AG04450 (cell line): ENCODE measurements at regions not wholly inside any gene's neighbourhood (a gene's known extent, or its start where the extent isn't known, plus 50 kb on each side); places are given as distances from the start of the nearest gene placed in this dataset.

ENCODE experiments used
- CTCF ChIA-PET: fragments of 300-600, 350-600 bp; formaldehyde crosslinking; extraction: SDS; loops from one replicate; lab custom pipeline; 2022; ENCODE audit warnings: antibody characterized with exemption, inconsistent platforms; lab: Charles Lee
- POLR2A ChIA-PET: fragments of 350-600 bp; formaldehyde crosslinking; extraction: SDS; loops from one replicate; lab custom pipeline; 2021; ENCODE audit warnings: antibody characterized with exemption, inconsistent platforms; lab: Yijun Ruan, JAX
- DNase-seq: peaks from one replicate; pipeline ENCODE4 v3.0.0-alpha.2; 2011; ENCODE audit warnings: low read depth, low spot score
- H3K27ac ChIP-seq: one replicate; pipeline ENCODE4 v1.5.1; 2012; ENCODE audit warnings: low read depth, low read length, control low read depth
- H3K27me3 ChIP-seq: one replicate; pipeline ENCODE4 v1.6.0; 2012; ENCODE audit warnings: low read length; ENCODE audit not compliant: control insufficient read depth, insufficient read depth
- H3K4me3 ChIP-seq: 2 replicates; pipeline ENCODE4 v1.5.1; 2011; ENCODE audit warnings: mild to moderate bottlenecking, low read depth, low read length, control low read depth
- H3K9me3 ChIP-seq: 2 replicates; pipeline ENCODE4 v1.5.1; 2012; ENCODE audit warnings: low read length; ENCODE audit not compliant: control insufficient read depth, insufficient read depth
- TF ChIP-seq, protein P1 (sequence below): IDR thresholded peaks from 2 replicates; pipeline ENCODE4 v1.5.1; 2011; ENCODE audit warnings: low read depth, low read length, control low read depth, inconsistent platforms

DNA sequence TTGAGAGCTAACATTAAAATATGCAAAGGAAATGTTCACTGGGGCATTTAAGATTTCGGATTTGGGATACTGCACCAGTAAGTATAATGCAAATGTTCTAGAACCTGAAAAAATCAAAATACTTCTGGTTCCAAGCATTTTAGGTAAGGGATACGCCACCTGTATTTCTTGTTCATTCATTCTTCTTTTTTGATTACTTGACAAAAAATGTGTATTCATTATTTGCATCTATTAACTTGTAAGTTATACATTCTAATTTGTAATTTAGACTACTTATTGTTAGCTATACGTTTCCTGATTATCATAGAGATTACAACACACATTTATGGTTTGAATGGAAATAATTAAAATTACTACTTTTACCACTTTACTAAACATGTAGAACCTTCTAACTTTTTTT, 486.9 kb downstream of the SOX5 start:
- Histone ChIP-seq H3K9me3 (peaks cover 7% of the 10 kb centered on the region; the same call in 1 of the 2 replicates), H3K27ac (no peak overlapping the region), H3K4me3 (no peak overlapping the region), H3K27me3 (no peaks in the 10 kb centered on the region)
- TF ChIP-seq, protein P1, sequence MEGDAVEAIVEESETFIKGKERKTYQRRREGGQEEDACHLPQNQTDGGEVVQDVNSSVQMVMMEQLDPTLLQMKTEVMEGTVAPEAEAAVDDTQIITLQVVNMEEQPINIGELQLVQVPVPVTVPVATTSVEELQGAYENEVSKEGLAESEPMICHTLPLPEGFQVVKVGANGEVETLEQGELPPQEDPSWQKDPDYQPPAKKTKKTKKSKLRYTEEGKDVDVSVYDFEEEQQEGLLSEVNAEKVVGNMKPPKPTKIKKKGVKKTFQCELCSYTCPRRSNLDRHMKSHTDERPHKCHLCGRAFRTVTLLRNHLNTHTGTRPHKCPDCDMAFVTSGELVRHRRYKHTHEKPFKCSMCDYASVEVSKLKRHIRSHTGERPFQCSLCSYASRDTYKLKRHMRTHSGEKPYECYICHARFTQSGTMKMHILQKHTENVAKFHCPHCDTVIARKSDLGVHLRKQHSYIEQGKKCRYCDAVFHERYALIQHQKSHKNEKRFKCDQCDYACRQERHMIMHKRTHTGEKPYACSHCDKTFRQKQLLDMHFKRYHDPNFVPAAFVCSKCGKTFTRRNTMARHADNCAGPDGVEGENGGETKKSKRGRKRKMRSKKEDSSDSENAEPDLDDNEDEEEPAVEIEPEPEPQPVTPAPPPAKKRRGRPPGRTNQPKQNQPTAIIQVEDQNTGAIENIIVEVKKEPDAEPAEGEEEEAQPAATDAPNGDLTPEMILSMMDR = no peak
- ChIA-PET CTCF (no interaction called here), POLR2A (no interaction called here)
- DNase-seq = no peak

DNA sequence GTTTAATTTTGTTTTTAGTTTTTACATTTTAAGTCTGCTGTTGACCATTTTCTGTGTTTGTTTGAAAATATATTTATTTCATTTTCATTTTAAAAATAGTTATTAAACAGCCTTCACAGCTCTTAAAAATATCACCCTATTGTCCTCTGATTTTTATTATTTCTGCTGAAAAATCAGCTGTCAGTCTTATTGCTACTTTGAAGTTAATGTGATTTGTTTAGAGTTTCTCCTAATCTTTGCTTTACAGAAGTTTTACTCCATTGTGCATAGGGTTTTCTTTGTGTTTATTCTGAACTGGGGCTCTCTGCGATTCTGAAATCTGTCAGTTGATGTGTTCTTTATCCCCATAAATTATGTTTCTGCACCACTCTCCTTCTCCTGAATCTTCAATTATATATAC, 486.3 kb downstream of the SOX5 start:
- POLR2A ChIA-PET = no interaction called here
- no peaks in the 10 kb centered on the region for H3K27me3 ChIP-seq
- DNase-seq = no peak
- CTCF ChIA-PET = no interaction called here
- H3K27ac ChIP-seq = no peak overlapping the region
- TF ChIP-seq, protein P1 = no peak
- no peak overlapping the region for H3K4me3 ChIP-seq
- peaks cover 7% of the 10 kb centered on the region; the same call in 1 of the 2 replicates for H3K9me3 ChIP-seq

DNA sequence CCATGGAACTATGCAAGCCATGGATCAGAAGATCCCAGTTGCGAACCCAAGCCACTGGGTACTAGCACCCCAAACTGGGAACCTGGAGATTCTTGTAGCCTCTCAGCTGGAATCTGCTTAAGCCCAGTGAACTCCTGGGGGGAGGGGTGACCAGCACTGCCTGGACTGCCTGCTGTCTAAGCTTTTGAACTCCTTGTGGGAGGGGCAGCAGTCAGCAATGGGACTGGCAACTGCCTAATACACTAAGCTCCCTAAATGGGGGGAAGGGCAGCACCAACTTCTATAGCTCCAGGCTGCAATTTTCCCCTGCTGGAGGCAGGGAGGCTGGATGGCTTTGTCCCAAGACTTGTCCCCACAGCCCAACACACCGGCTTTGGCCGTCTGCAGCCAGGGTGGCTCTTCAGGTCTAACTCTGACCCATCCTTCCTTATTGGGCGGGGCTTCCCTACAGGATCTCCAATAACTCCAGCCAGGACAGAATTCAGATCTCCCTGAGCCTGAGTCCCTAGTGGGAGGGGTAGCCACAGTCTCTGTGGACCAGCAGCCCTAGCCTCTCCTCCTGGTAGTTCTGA, 485.1 kb downstream of the SOX5 start:
- TF ChIP-seq, protein P1 = no peak
- POLR2A ChIA-PET = no interaction called here
- H3K9me3 ChIP-seq = peaks cover 7% of the 10 kb centered on the region; the same call in 1 of the 2 replicates
- H3K27ac ChIP-seq = no peak overlapping the region
- CTCF ChIA-PET = no interaction called here
- DNase-seq = no peak
- no peaks in the 10 kb centered on the region for H3K27me3 ChIP-seq
- no peak overlapping the region for H3K4me3 ChIP-seq

DNA sequence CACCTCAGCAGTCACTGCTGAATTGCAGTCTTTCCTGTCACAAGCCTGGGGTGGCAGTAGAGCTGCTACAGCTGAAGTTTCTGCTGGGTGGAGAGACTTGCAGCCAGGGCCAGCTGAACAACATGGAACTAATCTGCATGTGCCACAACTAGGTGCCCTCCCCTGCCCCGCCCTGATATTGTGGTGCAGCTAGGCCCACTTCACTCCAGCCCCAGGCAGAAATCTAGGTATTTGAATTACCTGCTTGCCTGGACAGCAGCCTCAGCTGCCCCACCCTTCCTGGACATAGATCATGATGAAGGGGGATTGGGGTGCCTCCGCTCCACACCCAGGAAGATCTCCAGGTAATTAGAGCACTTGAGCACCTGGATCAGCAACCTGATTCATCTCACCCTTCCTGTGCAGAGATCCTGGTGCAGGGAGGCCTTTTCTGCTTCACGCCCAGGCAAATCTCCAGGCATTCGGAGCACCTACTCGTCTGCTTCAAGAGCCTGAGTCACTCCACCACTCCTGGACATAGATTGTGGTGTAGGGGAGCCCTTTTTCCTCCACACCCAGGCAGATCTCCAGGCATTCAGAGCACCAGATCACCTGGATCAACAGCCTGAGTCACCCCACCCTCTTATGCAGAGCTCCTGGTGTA, 477.0 kb downstream of the SOX5 start:
- Histone ChIP-seq H3K9me3 (no peaks in the 10 kb centered on the region; the same call in 1 of the 2 replicates), H3K27ac (no peak overlapping the region), H3K4me3 (no peak overlapping the region), H3K27me3 (no peaks in the 10 kb centered on the region)
- ChIA-PET CTCF (no interaction called here), POLR2A (no interaction called here)
- no peak for DNase-seq
- TF ChIP-seq, protein P1 = no peak

DNA sequence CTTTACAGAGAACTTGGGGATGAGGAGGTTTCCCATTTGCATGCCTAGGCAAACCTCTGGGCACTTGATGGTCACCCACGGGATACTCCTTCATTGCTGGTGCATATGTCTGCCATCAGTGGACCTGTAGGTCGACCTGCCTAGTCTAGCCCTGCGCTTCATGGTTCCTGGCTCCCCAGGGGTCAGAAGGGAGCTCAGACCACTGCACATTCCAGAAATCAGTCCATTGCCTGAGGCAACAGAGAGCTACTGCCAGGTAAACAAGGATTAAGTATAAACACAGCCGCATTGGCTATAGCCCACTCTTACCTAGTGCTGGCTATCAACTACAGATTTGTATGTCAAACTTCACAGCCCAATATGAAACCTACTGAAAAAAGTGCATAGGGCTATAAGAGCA, 476.4 kb downstream of the SOX5 start:
- ChIA-PET POLR2A (no interaction called here), CTCF (no interaction called here)

More for the DNA sequence above, 476.4 kb downstream of the SOX5 start:
- TF ChIP-seq, protein P1 = no peak
- Histone ChIP-seq H3K9me3 (no peaks in the 10 kb centered on the region; the same call in 1 of the 2 replicates), H3K4me3 (no peak overlapping the region), H3K27ac (no peak overlapping the region), H3K27me3 (no peaks in the 10 kb centered on the region)
- DNase-seq = no peak
